HG03064 (cell line): ENCODE measurements at regions not wholly inside any gene's neighbourhood (a gene's known extent, or its start where the extent isn't known, plus 50 kb on each side); places are given as distances from the start of the nearest gene placed in this dataset.

Source experiments
- ATAC-seq: cut with Tn5 transposase; IDR thresholded peaks from one replicate; pipeline ENCODE4 v1.9.1; 2021; ENCODE audit warnings: low read depth; ENCODE audit not compliant: unreplicated experiment

GRCh38 chr12:77368379-77368778 lies 303.0 kb upstream of the E2F7 start:
- ATAC-seq = no peak

GRCh38 chr12:77366616-77367015 lies 301.2 kb upstream of the E2F7 start:
- ATAC-seq = no peak

GRCh38 chr12:77364400-77364799 lies 299.0 kb upstream of the E2F7 start:
- ATAC-seq = no peak

GRCh38 chr12:77362509-77363210 lies 297.3 kb upstream of the E2F7 start:
- ATAC-seq = no peak

- ATAC-seq = no peak
Observed at GRCh38 chr12:77357655-77358054, 292.3 kb upstream of the E2F7 start.

GRCh38 chr12:77354766-77355362 lies 289.5 kb upstream of the E2F7 start:
- ATAC-seq = no peak

GRCh38 chr12:77352946-77353345 lies 287.6 kb upstream of the E2F7 start:
- no peak for ATAC-seq

GRCh38 chr12:77351860-77352259 lies 286.5 kb upstream of the E2F7 start:
- ATAC-seq = no peak

GRCh38 chr12:77349689-77350370 lies 284.5 kb upstream of the E2F7 start:
- ATAC-seq = no peak

GRCh38 chr12:77347017-77347416 lies 281.6 kb upstream of the E2F7 start:
- no peak for ATAC-seq

GRCh38 chr12:77345336-77345735 lies 280.0 kb upstream of the E2F7 start:
- no peak for ATAC-seq

GRCh38 chr12:77344651-77345050 lies 279.3 kb upstream of the E2F7 start:
- no peak for ATAC-seq

- no peak for ATAC-seq
Observed at GRCh38 chr12:77343291-77343690, 277.9 kb upstream of the E2F7 start.

GRCh38 chr12:77342253-77342652 lies 276.9 kb upstream of the E2F7 start:
- ATAC-seq = no peak

- ATAC-seq = no peak
Observed at GRCh38 chr12:77339610-77340009, 274.2 kb upstream of the E2F7 start.

GRCh38 chr12:77337362-77337761 lies 272.0 kb upstream of the E2F7 start:
- no peak for ATAC-seq

- ATAC-seq = no peak
Observed at GRCh38 chr12:77334806-77335205, 269.4 kb upstream of the E2F7 start.

GRCh38 chr12:77328326-77328725 lies 263.0 kb upstream of the E2F7 start:
- ATAC-seq = no peak

- no peak for ATAC-seq
Observed at GRCh38 chr12:77325511-77326236, 260.3 kb upstream of the E2F7 start.

- ATAC-seq = peak; percentile 93
Observed at GRCh38 chr12:77324763-77325468, 259.5 kb upstream of the E2F7 start.

GRCh38 chr12:77324416-77324762 lies 259.0 kb upstream of the E2F7 start:
- no peak for ATAC-seq
